Mucosa of descending colon (tissue), 3 donors: ENCODE measurements at regions not wholly inside any gene's neighbourhood (a gene's known extent, or its start where the extent isn't known, plus 50 kb on each side); places are given as distances from the start of the nearest gene placed in this dataset.

Source experiments
- ATAC-seq: fragments of 200-7000 bp; cut with Tn5 transposase; one replicate; pipeline ENCODE4 v1.9.1; 2020; ENCODE audit warnings: mild to moderate bottlenecking, moderate library complexity
- DNase-seq, 3 donors: peaks; one replicate each; pipeline ENCODE4 v3.0.0-alpha.2; 2020
- H3K36me3 ChIP-seq: fragments of 200-600 bp; one replicate; pipeline ENCODE4 v1.8.0; 2021; ENCODE audit warnings: low read depth, mild to moderate bottlenecking
- H3K4me1 ChIP-seq: fragments of 200-600 bp; one replicate; pipeline ENCODE4 v1.8.0; 2021; ENCODE audit warnings: low read depth, mild to moderate bottlenecking
- H3K4me3 ChIP-seq: fragments of 200-600 bp; one replicate; pipeline ENCODE4 v1.8.0; 2021; ENCODE audit warnings: mild to moderate bottlenecking
- H3K9me3 ChIP-seq: fragments of 200-600 bp; one replicate; pipeline ENCODE4 v1.8.0; 2021; ENCODE audit warnings: mild to moderate bottlenecking
- intact Hi-C, 2 donors: fragments of 100-400 bp; cut with DNase I in 1 of 2; cut with micrococcal nuclease in 1 of 2; formaldehyde crosslinking; loops; one replicate each; pipeline versions ENCODE4 v1.11.0 to v1.11.1; 2022; cut with DNase I, micrococcal nuclease
- TF ChIP-seq, protein P1 (sequence below): fragments of 200-600 bp; IDR thresholded peaks from one replicate; pipeline ENCODE4 v1.8.0; 2022; ENCODE audit warnings: antibody characterized with exemption, mild to moderate bottlenecking
- donor health status: DM: no; HTN: no; CAD: no; lungs with moderate emphysema.
- donor health status: DM: no; HTN: no; CAD: no.
- donor health status: DM: no; HTN: yes; CAD: no.

DNA sequence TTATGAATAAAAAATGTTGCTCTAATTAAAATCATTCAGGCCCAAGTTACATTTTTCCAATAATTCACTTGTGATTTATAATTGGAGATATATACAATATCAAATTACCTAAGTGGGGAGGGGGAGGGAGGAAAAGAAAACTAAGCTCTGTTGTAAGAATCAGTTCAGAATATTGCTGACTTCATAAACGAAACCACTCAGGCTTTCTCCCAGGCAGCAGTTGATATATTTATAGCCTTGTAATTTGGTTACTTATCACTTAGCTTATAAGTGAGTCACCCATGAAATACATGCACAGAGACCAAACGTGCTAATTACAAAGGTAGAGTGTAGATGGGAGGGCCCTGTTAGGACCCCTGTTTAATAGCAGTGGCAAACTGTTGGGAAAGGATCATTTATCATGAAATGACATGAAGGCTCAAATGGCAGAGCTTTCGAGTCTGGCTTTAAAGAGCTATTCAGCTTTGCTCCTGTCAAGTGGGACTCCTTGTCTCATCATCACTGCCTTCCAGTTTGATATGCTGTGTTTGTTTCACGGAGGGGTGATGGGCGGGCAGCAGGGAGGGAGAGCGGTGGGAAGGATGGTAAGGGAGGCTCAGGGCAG lies 105.6 kb upstream of the PGRMC2 start:
- peak; percentile 71 for ATAC-seq
- intact Hi-C loops, result no loop called here
- H3K36me3 ChIP-seq, result no peaks in the 10 kb centered on the region
- TF ChIP-seq, protein P1, sequence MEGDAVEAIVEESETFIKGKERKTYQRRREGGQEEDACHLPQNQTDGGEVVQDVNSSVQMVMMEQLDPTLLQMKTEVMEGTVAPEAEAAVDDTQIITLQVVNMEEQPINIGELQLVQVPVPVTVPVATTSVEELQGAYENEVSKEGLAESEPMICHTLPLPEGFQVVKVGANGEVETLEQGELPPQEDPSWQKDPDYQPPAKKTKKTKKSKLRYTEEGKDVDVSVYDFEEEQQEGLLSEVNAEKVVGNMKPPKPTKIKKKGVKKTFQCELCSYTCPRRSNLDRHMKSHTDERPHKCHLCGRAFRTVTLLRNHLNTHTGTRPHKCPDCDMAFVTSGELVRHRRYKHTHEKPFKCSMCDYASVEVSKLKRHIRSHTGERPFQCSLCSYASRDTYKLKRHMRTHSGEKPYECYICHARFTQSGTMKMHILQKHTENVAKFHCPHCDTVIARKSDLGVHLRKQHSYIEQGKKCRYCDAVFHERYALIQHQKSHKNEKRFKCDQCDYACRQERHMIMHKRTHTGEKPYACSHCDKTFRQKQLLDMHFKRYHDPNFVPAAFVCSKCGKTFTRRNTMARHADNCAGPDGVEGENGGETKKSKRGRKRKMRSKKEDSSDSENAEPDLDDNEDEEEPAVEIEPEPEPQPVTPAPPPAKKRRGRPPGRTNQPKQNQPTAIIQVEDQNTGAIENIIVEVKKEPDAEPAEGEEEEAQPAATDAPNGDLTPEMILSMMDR, result no peak
- no peak for DNase-seq
- no peaks in the 10 kb centered on the region for H3K9me3 ChIP-seq
- no peaks in the 10 kb centered on the region for H3K4me1 ChIP-seq
- no peak overlapping the region for H3K4me3 ChIP-seq

DNA sequence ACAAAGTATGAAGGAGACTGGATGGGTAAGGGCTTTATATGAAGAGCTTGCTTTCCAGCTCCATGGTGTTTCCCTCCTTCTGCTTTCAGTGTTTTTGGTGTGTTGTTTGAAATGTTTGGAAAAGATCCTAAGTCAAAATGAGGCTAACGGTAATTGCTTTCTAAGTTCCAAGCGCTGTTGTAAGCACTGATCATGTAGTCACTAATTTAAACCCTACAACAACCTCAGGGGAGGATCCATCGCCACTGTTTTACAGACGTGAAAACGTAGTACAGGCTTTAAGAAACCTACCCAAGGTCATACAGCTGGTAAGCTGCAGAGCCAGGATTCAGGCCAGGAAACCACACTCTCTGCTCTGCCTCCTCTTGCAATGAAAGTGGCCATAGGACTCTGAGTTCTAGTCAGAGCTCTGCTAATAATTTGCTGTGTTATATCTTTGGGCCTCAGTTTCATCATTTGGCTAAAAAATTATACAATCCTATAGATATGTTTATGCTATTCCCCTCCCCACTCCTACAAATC lies 102.9 kb upstream of the PGRMC2 start:
- intact Hi-C loops, result no loop called here
- no peak overlapping the region for H3K4me3 ChIP-seq
- no peak for ATAC-seq
- DNase-seq, result no peak
- TF ChIP-seq, protein P1, result no peak
- H3K9me3 ChIP-seq, result no peaks in the 10 kb centered on the region
- H3K4me1 ChIP-seq, result no peaks in the 10 kb centered on the region
- H3K36me3 ChIP-seq, result no peaks in the 10 kb centered on the region

DNA sequence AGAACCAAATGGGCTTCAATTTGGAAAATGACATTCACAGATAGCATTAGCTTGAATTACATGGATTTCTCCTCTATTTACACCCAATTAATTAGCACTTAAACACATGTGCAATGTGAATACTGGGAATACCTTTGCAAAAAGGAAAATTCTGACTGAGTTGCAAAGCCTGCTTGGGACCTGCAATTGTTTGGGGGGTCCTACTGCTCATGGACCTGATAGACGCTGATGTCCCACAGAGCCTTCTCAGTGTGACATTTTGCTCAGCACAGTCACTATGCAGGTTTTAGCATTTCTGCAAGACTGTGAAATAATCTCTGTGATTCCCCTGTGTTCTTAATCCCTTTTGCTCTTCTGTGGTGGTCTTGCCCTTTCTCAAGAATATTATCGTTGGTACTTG lies 101.2 kb upstream of the PGRMC2 start:
- ATAC-seq (no peak), DNase-seq (no peak)
- no peaks in the 10 kb centered on the region for H3K9me3 ChIP-seq
- intact Hi-C loops, result no loop called here
- TF ChIP-seq, protein P1, result no peak
- H3K4me1 ChIP-seq, result no peaks in the 10 kb centered on the region
- H3K36me3 ChIP-seq, result no peaks in the 10 kb centered on the region
- H3K4me3 ChIP-seq, result no peak overlapping the region

DNA sequence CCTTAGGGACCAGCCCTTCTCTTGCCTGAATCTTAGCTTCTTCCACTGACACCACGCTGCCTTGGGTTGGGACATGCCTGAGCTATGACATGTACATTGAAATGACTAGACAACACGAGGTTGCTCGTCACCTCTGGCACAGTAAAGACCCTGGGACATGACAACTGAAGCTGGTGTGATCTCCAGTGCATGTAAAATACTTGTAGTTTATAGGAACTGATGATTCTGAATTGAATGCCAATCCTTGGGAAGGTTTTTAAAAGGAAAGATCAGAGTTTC lies 100.7 kb upstream of the PGRMC2 start:
- intact Hi-C loops, result no loop called here
- no peaks in the 10 kb centered on the region for H3K9me3 ChIP-seq
- no peaks in the 10 kb centered on the region for H3K36me3 ChIP-seq
- no peak for ATAC-seq
- H3K4me3 ChIP-seq, result no peak overlapping the region
- DNase-seq, result no peak
- no peaks in the 10 kb centered on the region for H3K4me1 ChIP-seq
- TF ChIP-seq, protein P1, result no peak

DNA sequence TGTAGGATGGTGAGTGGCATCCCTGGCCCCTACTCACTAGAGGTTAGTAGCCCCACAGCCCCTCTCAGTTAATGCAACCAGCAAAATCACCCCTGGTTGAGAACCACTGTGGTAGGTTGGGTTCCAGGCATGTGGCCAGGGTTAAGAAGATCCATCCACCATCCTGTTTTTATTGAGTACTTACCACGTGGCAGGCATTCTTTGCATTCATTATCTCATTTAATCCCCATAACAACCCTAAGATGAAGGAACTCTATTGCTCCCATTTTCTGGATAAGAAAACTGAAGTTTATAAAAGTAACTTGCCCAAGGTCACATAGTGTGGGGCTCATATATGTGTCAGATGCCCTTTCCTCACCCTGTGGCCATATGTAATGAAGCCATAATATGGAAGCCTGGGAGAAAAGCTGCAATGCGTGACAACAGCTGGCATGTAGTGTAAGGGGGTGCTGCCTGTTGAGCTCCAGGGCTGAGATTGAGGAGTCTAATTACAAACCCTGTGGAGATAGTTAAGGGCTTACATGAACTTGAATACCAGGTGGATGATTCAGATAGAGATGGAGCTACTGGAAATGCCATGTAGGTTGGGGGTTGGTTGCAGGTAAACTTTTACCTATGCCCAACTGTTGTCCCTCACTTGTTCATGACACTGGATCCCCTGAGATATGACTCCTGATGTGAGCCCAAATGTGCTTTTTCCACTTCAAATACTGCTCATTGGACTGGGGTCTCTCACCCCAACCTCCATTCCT lies 100.2 kb upstream of the PGRMC2 start:
- DNase-seq (no peak), ATAC-seq (no peak)
- intact Hi-C loops, result no loop called here
- Histone ChIP-seq H3K4me1 (no peaks in the 10 kb centered on the region), H3K4me3 (no peak overlapping the region), H3K36me3 (no peaks in the 10 kb centered on the region), H3K9me3 (no peaks in the 10 kb centered on the region)
- TF ChIP-seq, protein P1, result no peak
